Muscle layer of duodenum (tissue), 2 donors: ENCODE measurements at regions not wholly inside any gene's neighbourhood (a gene's known extent, or its start where the extent isn't known, plus 50 kb on each side); places are given as distances from the start of the nearest gene placed in this dataset.
"Not testable (repeated sequence)": the region's sequence is repeated elsewhere in the genome, so short reads cannot be mapped to it uniquely, and the experiment has no call there.

Experiments used
- H3K27ac ChIP-seq: one replicate; pipeline ENCODE4 v1.7.0; 2013; ENCODE audit warnings: mild to moderate bottlenecking, low read length
- H3K27me3 ChIP-seq: one replicate; pipeline ENCODE4 v1.7.0; 2013; ENCODE audit warnings: low read depth, mild to moderate bottlenecking, control low read depth, low read length
- H3K36me3 ChIP-seq, 2 donors: one replicate each; pipeline ENCODE4 v1.7.0; 2013; ENCODE audit warnings: low read length in 2 of 2, control low read depth in 1 of 2, mild to moderate bottlenecking in 1 of 2; ENCODE audit not compliant: insufficient read depth in 2 of 2, control insufficient read depth in 1 of 2
- H3K4me1 ChIP-seq, 2 donors: one replicate each; pipeline ENCODE4 v1.7.0; 2013; ENCODE audit warnings: low read length in 2 of 2, mild to moderate bottlenecking in 2 of 2, control low read depth in 1 of 2, moderate library complexity in 1 of 2; ENCODE audit not compliant: insufficient read depth in 2 of 2, control insufficient read depth in 1 of 2
- H3K4me3 ChIP-seq, 2 donors: one replicate each; pipeline ENCODE4 v1.7.0; 2013; ENCODE audit warnings: low read length in 2 of 2, low read depth in 1 of 2, mild to moderate bottlenecking in 1 of 2
- H3K9me3 ChIP-seq, 2 donors: one replicate each; pipeline ENCODE4 v1.7.0; 2013; ENCODE audit warnings: low read length in 2 of 2, control low read depth in 1 of 2, mild to moderate bottlenecking in 1 of 2; ENCODE audit not compliant: control insufficient read depth in 1 of 2
- donor health status: healthy.

- not testable (repeated sequence) for H3K9me3 ChIP-seq, H3K27me3 ChIP-seq, H3K4me1 ChIP-seq, H3K4me3 ChIP-seq, H3K36me3 ChIP-seq, H3K27ac ChIP-seq
Observed at GRCh38 chr3:125771506-125771905, 176.2 kb upstream of the OSBPL11 start.

DNA sequence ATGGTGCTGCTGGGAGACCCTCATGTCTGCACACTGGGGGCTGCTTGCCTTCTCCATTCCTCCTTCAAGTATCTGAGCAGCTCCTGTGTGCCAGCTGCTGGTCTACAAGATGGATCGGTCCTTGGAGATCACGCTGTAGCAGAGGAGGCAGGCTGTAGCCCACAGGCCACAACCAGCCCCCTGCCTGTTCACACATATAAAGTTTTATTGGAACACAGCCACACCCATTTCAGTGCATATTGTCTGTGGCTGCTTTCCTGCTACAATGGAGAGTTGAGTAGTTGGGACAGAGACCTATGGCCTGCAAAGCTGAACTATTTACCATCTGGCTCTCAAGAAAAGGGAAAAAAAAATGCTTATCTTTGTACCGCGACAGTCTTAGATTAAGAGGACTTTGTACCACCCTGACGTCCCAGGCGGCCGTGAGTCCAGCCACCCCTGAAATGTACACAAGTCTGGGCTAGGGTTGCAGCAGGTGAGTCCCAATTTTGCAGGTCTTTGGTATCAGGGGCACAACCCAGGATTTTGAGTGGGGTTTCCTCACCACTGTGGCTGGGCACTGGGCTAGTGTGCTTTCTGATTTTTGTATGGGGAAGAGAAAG is 179.2 kb upstream of the OSBPL11 start:
- not testable (repeated sequence) for H3K4me1 ChIP-seq

GRCh38 chr3:125775106-125775505 is 179.8 kb upstream of the OSBPL11 start:
- not testable (repeated sequence) for H3K4me1 ChIP-seq, H3K36me3 ChIP-seq, H3K27ac ChIP-seq, H3K9me3 ChIP-seq, H3K4me3 ChIP-seq, H3K27me3 ChIP-seq

More for the DNA sequence above, 179.2 kb upstream of the OSBPL11 start:
- H3K27ac ChIP-seq, H3K4me3 ChIP-seq, H3K36me3 ChIP-seq, H3K27me3 ChIP-seq, H3K9me3 ChIP-seq: not testable (repeated sequence)

DNA sequence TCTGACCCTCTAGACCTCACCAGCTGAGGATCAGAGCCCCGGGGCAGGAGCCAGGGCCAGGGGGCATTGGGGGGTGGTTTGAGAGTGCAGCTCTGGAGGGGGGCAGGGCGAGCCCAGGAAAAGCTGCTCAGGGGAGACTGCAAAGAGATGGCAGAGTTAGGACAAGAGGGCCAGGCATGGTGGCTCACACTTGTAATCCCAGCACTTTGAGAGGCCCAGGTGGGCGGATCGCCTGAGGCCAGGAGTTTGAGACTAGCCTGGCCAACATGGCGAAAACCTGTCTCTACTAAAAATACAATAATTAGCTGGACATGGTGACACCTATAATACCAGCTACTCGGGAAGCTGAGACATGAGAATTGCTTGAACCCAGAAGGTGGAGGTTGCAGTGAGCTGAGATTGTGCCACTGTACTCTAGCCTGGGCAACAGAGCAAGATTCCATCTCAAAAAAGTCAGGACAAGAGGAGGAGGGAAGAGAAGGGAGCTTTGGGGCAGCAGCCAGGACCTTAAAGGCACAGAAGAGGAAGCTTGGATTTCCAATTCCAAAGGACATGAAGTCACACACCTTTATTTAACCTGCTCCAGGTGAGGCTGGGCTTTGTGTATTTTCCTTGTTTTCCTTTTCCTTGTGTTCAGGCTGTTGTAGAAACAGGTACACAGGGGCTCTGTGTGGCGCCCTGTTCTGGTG is 180.5 kb upstream of the OSBPL11 start:
- H3K9me3 ChIP-seq, H3K27me3 ChIP-seq, H3K36me3 ChIP-seq, H3K4me3 ChIP-seq, H3K4me1 ChIP-seq, H3K27ac ChIP-seq: not testable (repeated sequence)

DNA sequence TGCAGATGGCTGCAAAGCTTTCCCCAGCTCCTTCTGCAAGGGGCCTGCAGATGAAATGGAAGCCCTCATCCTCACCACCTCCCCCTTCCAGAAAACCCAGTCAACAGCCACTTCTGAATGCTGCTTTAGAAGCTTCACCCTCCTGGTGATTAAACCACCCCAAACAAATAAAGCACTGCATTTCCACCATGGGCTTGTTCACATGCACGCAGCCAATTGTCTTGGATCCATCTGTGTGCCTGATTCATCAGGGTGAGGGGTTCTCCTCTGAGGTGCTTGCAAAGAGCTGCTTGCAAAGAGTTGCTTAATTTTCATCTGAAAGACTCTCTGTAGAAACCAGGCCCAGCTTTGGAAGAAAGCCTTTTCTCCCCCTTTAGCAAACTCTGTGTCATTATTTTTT is 184.0 kb upstream of the OSBPL11 start:
- H3K36me3 ChIP-seq, H3K4me3 ChIP-seq, H3K9me3 ChIP-seq, H3K27me3 ChIP-seq, H3K4me1 ChIP-seq, H3K27ac ChIP-seq: not testable (repeated sequence)

- H3K9me3 ChIP-seq, H3K4me1 ChIP-seq, H3K4me3 ChIP-seq, H3K27ac ChIP-seq, H3K27me3 ChIP-seq, H3K36me3 ChIP-seq: not testable (repeated sequence)
Observed at GRCh38 chr3:125779918-125780317, 184.6 kb upstream of the OSBPL11 start.

DNA sequence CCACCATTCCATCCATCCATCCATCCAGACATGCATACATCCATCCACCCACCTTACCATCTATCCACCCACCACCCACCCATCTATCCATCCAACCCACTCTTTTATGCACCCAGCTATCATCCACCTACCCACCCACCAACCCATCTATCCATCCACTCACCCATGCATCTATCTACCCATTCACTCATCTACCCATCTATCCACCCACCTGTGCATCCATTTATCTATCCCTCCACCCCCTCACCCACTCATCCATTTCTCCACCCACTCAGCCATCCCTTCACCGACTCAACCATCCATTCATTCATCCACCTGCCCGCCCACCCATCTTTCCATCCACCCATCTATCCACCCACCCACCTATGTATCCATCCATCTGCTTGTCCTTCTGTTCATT is 186.4 kb upstream of the OSBPL11 start:
- H3K36me3 ChIP-seq, H3K4me1 ChIP-seq, H3K4me3 ChIP-seq, H3K27ac ChIP-seq, H3K27me3 ChIP-seq, H3K9me3 ChIP-seq: not testable (repeated sequence)

- not testable (repeated sequence) for H3K27me3 ChIP-seq, H3K4me3 ChIP-seq, H3K36me3 ChIP-seq, H3K9me3 ChIP-seq, H3K4me1 ChIP-seq, H3K27ac ChIP-seq
Observed at GRCh38 chr3:125790312-125790711, 178.7 kb upstream of the ROPN1B start.

- H3K9me3 ChIP-seq, H3K36me3 ChIP-seq, H3K4me3 ChIP-seq, H3K27me3 ChIP-seq, H3K27ac ChIP-seq, H3K4me1 ChIP-seq: not testable (repeated sequence)
Observed at GRCh38 chr3:125791021-125791420, 178.0 kb upstream of the ROPN1B start.

DNA sequence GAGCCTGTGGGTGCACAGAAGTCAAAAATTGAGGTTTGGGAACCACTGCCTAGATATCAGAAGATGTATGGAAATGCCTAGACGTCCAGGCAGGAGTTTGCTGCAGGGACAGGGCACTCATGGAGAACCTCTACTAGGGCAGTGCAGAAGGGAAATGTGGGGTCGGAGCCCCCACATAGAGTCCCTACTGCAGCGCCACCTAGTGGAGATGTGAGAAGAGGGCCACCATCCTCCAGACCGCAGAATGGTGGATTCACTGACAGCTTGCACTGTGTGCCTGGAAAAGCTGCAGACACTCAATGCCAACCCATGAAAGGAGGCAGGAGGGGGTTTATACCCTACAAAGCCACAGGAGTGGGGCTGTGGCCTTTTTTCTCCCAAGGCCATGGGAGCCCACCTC is 159.0 kb upstream of the ROPN1B start:
- not testable (repeated sequence) for H3K4me1 ChIP-seq, H3K27me3 ChIP-seq, H3K36me3 ChIP-seq, H3K27ac ChIP-seq, H3K4me3 ChIP-seq
- H3K9me3 ChIP-seq: peaks cover 0 to 16% of the 10 kb centered on the region in 2 donors

- not testable (repeated sequence) for H3K9me3 ChIP-seq, H3K4me3 ChIP-seq, H3K4me1 ChIP-seq, H3K36me3 ChIP-seq, H3K27ac ChIP-seq, H3K27me3 ChIP-seq
Observed at GRCh38 chr3:125822175-125822574, 146.8 kb upstream of the ROPN1B start.

- H3K36me3 ChIP-seq, H3K4me1 ChIP-seq, H3K27ac ChIP-seq, H3K9me3 ChIP-seq, H3K4me3 ChIP-seq, H3K27me3 ChIP-seq: not testable (repeated sequence)
Observed at GRCh38 chr3:125831005-125831750, 137.8 kb upstream of the ROPN1B start.
